Mesenchymal stem cell (in vitro differentiated cells and primary cell): ENCODE measurements at regions not wholly inside any gene's neighbourhood (a gene's known extent, or its start where the extent isn't known, plus 50 kb on each side); places are given as distances from the start of the nearest gene placed in this dataset.

ENCODE experiments used
- DNase-seq: peaks from one replicate; pipeline ENCODE4 v3.0.0-alpha.2; 2013
- H2AFZ ChIP-seq: one replicate; pipeline ENCODE4 v1.6.1; 2013; ENCODE audit warnings: low read depth, mild to moderate bottlenecking, control low read depth, inconsistent platforms, low read length, moderate library complexity
- H2AK5ac ChIP-seq: 2 replicates; pipeline ENCODE4 v1.6.1; 2013; ENCODE audit warnings: low read length, moderate library complexity, mild to moderate bottlenecking, inconsistent platforms; ENCODE audit not compliant: severe bottlenecking
- H2BK120ac ChIP-seq: one replicate; pipeline ENCODE4 v1.6.1; 2013; ENCODE audit warnings: low read depth, mild to moderate bottlenecking, inconsistent platforms, low read length, moderate library complexity
- H2BK12ac ChIP-seq, 2 experiments: one replicate each; pipeline ENCODE4 v1.6.1; 2013; ENCODE audit warnings: inconsistent platforms in 2 of 2, low read length in 2 of 2, mild to moderate bottlenecking in 2 of 2, moderate library complexity in 2 of 2, control low read depth in 1 of 2
- H2BK15ac ChIP-seq: one replicate; pipeline ENCODE4 v1.6.1; 2013; ENCODE audit warnings: mild to moderate bottlenecking, low read depth, inconsistent platforms; ENCODE audit not compliant: poor library complexity, severe bottlenecking
- H2BK5ac ChIP-seq: 2 replicates; pipeline ENCODE4 v1.6.1; 2013; ENCODE audit warnings: low read depth, mild to moderate bottlenecking, low read length, control low read depth, inconsistent platforms; ENCODE audit not compliant: poor library complexity, severe bottlenecking
- H3K14ac ChIP-seq, 2 experiments: one replicate each; pipeline ENCODE4 v1.6.1; 2013; ENCODE audit warnings: inconsistent platforms in 2 of 2, low read length in 2 of 2, control low read depth in 1 of 2, mild to moderate bottlenecking in 1 of 2, moderate library complexity in 1 of 2
- H3K18ac ChIP-seq, 2 experiments: one replicate each; pipeline ENCODE4 v1.6.1; 2013; ENCODE audit warnings: inconsistent platforms in 2 of 2, low read length in 2 of 2, control low read depth in 1 of 2, low read depth in 1 of 2, mild to moderate bottlenecking in 1 of 2
- H3K23ac ChIP-seq, 2 experiments: one replicate each; pipeline ENCODE4 v1.6.1; 2013; ENCODE audit warnings: inconsistent platforms in 2 of 2, low read length in 2 of 2, mild to moderate bottlenecking in 2 of 2, moderate library complexity in 2 of 2, control low read depth in 1 of 2
- H3K27ac ChIP-seq: 2 replicates; pipeline ENCODE4 v1.5.1; 2013; ENCODE audit warnings: mild to moderate bottlenecking, moderate library complexity, low read length, control low read depth, inconsistent platforms; ENCODE audit not compliant: poor library complexity, severe bottlenecking
- H3K27me3 ChIP-seq, 2 experiments: 2 replicates each; pipeline versions ENCODE4 v1.6.1 to v1.7.0; 2013; ENCODE audit warnings: low read length in 2 of 2, mild to moderate bottlenecking in 2 of 2, moderate library complexity in 2 of 2, control low read depth in 1 of 2, inconsistent platforms in 1 of 2; ENCODE audit not compliant: control insufficient read depth in 1 of 2, insufficient read depth in 1 of 2
- H3K36me3 ChIP-seq, 2 experiments: 2 replicates each; pipeline versions ENCODE4 v1.6.1 to v1.7.0; 2013; ENCODE audit warnings: low read length in 2 of 2, control low read depth in 1 of 2, inconsistent platforms in 1 of 2, low read depth in 1 of 2, mild to moderate bottlenecking in 1 of 2; ENCODE audit not compliant: insufficient read depth in 2 of 2, control insufficient read depth in 1 of 2
- H3K4ac ChIP-seq, 2 experiments: one replicate each; pipeline ENCODE4 v1.6.1; 2013; ENCODE audit warnings: inconsistent platforms in 2 of 2, low read length in 2 of 2, mild to moderate bottlenecking in 2 of 2, moderate library complexity in 2 of 2, control low read depth in 1 of 2, low read depth in 1 of 2
- H3K4me1 ChIP-seq: 2 replicates; pipeline ENCODE4 v1.6.1; 2013; ENCODE audit warnings: low read depth, low read length, control low read depth; ENCODE audit not compliant: control insufficient read depth, insufficient read depth
- H3K4me2 ChIP-seq: 2 replicates; pipeline ENCODE4 v1.6.1; 2013; ENCODE audit warnings: low read length, mild to moderate bottlenecking, inconsistent platforms; ENCODE audit not compliant: poor library complexity, severe bottlenecking
- H3K4me3 ChIP-seq, 2 experiments: 2 replicates each; pipeline versions ENCODE4 v1.5.1 to v1.7.0; 2013; ENCODE audit warnings: low read length in 2 of 2, mild to moderate bottlenecking in 2 of 2, control low read depth in 1 of 2, low read depth in 1 of 2; ENCODE audit not compliant: insufficient read depth in 1 of 2
- H3K79me1 ChIP-seq: replicated peaks from 2 replicates; pipeline ENCODE4 v1.6.1; 2013; ENCODE audit warnings: mild to moderate bottlenecking, control low read depth, low read length, inconsistent platforms; ENCODE audit not compliant: poor library complexity, severe bottlenecking
- H3K9ac ChIP-seq: 2 replicates; pipeline ENCODE4 v1.7.0; 2013; ENCODE audit warnings: mild to moderate bottlenecking, low read length, moderate library complexity
- H3K9me3 ChIP-seq: 2 replicates; pipeline ENCODE4 v1.7.0; 2013; ENCODE audit warnings: mild to moderate bottlenecking, low read length; ENCODE audit not compliant: control insufficient read depth
- H4K8ac ChIP-seq: one replicate; pipeline ENCODE4 v1.6.1; 2013; ENCODE audit warnings: inconsistent platforms, mild to moderate bottlenecking, low read length, moderate library complexity
- H4K91ac ChIP-seq: one replicate; pipeline ENCODE4 v1.6.1; 2013; ENCODE audit warnings: mild to moderate bottlenecking, low read length, inconsistent platforms
- WGBS: methylation state at CpG from one replicate; pipeline ENCODE4 v1.1.7; 2013; ENCODE audit warnings: mixed read lengths; 5-methylcytosine and 5-hydroxymethylcytosine counted together

DNA sequence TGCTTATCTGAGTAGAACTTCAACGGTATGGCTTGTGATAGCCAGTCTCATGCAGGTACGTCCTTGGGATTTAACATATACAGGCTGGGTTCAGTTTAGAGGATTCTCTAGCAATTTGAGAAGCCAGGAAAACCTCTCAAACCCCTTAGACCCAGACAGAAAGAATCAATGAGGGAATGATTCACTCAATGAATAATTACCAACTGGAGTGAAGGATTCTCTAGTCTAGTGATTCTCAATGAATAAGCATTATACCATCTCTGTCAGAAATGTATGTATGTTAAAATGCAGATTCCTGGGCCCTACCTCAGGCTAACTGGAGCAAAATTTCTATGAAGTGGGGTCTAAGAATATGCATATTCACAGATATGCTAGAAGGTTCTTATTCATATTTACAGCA, 54.5 kb upstream of the APP start:
- Histone ChIP-seq H3K36me3 (no peaks in the 10 kb centered on the region), H2BK12ac (no peak overlapping the region), H2AK5ac (no peak overlapping the region), H3K4ac (no peak overlapping the region), H4K8ac (no peak overlapping the region), H4K91ac (no peak overlapping the region), H3K27ac (no peak overlapping the region), H2AFZ (no peak overlapping the region), H3K9ac (no peak overlapping the region), H3K4me2 (no peak overlapping the region), H3K23ac (no peak overlapping the region), H3K4me3 (no peak overlapping the region), H3K18ac (no peak overlapping the region), H3K27me3 (no peaks in the 10 kb centered on the region), H3K4me1 (no peaks in the 10 kb centered on the region), H2BK5ac (no peak overlapping the region), H3K79me1 (no peaks in the 10 kb centered on the region), H2BK15ac (no peak overlapping the region), H3K14ac (no peak overlapping the region), H2BK120ac (no peak overlapping the region), H3K9me3 (no peaks in the 10 kb centered on the region)
- DNase-seq: no peak
- WGBS: 90% methylated on average over 2 of the region's 2 CpGs

GRCh38 chr21:26224366-26224765, 53.8 kb upstream of the APP start:
- H3K27me3 ChIP-seq: no peaks in the 10 kb centered on the region
- no peak overlapping the region for H2AK5ac ChIP-seq
- H4K8ac ChIP-seq: no peak overlapping the region
- H3K36me3 ChIP-seq: no peaks in the 10 kb centered on the region
- H4K91ac ChIP-seq: no peak overlapping the region
- no peak overlapping the region for H3K4ac ChIP-seq
- no peak overlapping the region for H3K4me2 ChIP-seq
- H3K18ac ChIP-seq: no peak overlapping the region
- H3K4me3 ChIP-seq: no peak overlapping the region
- no peak for DNase-seq
- no peaks in the 10 kb centered on the region for H3K4me1 ChIP-seq
- no peak overlapping the region for H2BK120ac ChIP-seq
- H3K14ac ChIP-seq: no peak overlapping the region
- H2BK12ac ChIP-seq: no peak overlapping the region
- no peak overlapping the region for H2AFZ ChIP-seq
- H2BK5ac ChIP-seq: no peak overlapping the region
- H3K9me3 ChIP-seq: no peaks in the 10 kb centered on the region
- no peaks in the 10 kb centered on the region for H3K79me1 ChIP-seq
- no peak overlapping the region for H2BK15ac ChIP-seq
- H3K9ac ChIP-seq: no peak overlapping the region
- H3K27ac ChIP-seq: no peak overlapping the region
- no peak overlapping the region for H3K23ac ChIP-seq
- WGBS: 100% methylated on average over 1 of the region's 2 CpGs
